H1 (cell line): ENCODE measurements at regions not wholly inside any gene's neighbourhood (a gene's known extent, or its start where the extent isn't known, plus 50 kb on each side); places are given as distances from the start of the nearest gene placed in this dataset.

Experiments used
- EP300 ChIP-seq, 2 experiments: IDR thresholded peaks; 1 replicate in 1 of 2; 2 replicates in 1 of 2; pipeline ENCODE4 v1.6.1; 2011 to 2012; ENCODE audit warnings: low read depth in 2 of 2, low read length in 2 of 2, mild to moderate bottlenecking in 2 of 2, borderline replicate concordance in 1 of 2, inconsistent platforms in 1 of 2, moderate library complexity in 1 of 2
- SAP30 ChIP-seq: fragments of 300-600 bp; sonication (generic); IDR thresholded peaks from 2 replicates; pipeline ENCODE4 v1.7.1; 2012; ENCODE audit warnings: low read length, moderate library complexity, mild to moderate bottlenecking, inconsistent platforms; ENCODE audit not compliant: insufficient read depth, insufficient replicate concordance

GRCh38 chr1:185492089-185492825 is 175.2 kb upstream of the IVNS1ABP start (continued):
- TF ChIP-seq SAP30 (no peak), EP300 (IDR thresholded peaks at IDR 0.05; ENCODE audit: borderline replicate concordance in 1 of 2, low read depth in 2 of 2, low read length in 2 of 2) (no peak)
